ENCODE measurements at regions not wholly inside any gene's neighbourhood (a gene's known extent, or its start where the extent isn't known, plus 50 kb on each side); places are given as distances from the start of the nearest gene placed in this dataset.
"Not testable (repeated sequence)": the region's sequence is repeated elsewhere in the genome, so short reads cannot be mapped to it uniquely, and the experiment has no call there.

GRCh38 chr4:13821522-13821921 lies 194.0 kb upstream of the BOD1L1 start:
- H3K4me3 ChIP-seq = no peak overlapping the region
- H3K27ac ChIP-seq = no peak overlapping the region
- DNase-seq (ENCODE audit: low spot score) = no peak
- no peak for TF ChIP-seq CTCF (IDR thresholded peaks at IDR 0.05)

GRCh38 chr4:13825822-13826221 lies 198.3 kb upstream of the BOD1L1 start:
- H3K27ac ChIP-seq; DNase-seq (ENCODE audit: low spot score): not testable (repeated sequence)

DNA sequence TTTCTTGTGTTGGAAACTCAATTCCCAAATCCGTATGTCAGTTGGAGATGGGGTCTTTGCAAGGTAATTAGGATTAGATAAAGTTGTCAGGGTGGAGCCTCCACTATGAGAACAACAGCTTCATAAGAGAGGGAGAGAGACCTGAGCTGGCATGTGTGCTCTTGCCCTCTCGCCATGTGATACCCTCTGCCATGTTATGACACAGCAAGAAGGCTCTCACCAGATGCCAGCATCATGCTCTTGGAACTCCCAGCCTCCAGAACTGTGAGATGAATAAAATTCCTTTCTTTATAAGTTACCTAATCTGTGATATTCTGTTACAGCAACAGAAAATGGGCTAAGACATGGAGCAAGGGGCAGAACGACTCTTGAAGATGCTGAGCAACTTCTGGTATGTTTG lies 201.9 kb upstream of the BOD1L1 start:
- no peak for TF ChIP-seq CTCF (IDR thresholded peaks at IDR 0.05)
- DNase-seq (ENCODE audit: low spot score) = no peak
- no peak overlapping the region for H3K4me3 ChIP-seq
- no peak overlapping the region for H3K27ac ChIP-seq

More at GRCh38 chr4:13825822-13826221, 198.3 kb upstream of the BOD1L1 start:
- H3K4me3 ChIP-seq = not testable (repeated sequence)

DNA sequence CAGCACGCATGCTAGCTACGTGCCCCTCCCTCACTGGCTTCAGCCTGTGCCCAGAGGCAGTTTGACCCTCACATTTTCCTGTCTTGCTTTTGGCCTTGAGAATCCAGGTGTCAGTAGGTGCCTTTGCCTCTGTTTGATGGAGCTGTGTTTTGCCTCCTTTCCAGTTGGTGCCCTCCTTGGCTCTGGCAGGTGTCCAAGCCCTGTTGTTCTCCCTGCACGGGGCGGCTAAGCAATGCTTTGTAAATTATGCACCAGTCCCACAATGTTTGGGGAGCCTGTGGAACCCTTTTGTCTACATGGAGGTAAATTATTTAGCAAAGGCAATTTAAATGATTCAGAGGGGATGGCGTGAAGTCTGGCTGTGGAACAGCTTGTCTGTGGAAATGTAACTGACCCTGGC lies 202.9 kb upstream of the BOD1L1 start:
- DNase-seq (ENCODE audit: low spot score) = no peak
- Histone ChIP-seq H3K4me3 (no peak overlapping the region), H3K27ac (no peak overlapping the region)
- TF ChIP-seq CTCF (IDR thresholded peaks at IDR 0.05) = no peak

GRCh38 chr4:13833171-13833804 lies 205.8 kb upstream of the BOD1L1 start:
- TF ChIP-seq CTCF (IDR thresholded peaks at IDR 0.05) = no peak
- Histone ChIP-seq H3K4me3 (no peak overlapping the region), H3K27ac (no peak overlapping the region)
- no peak for DNase-seq (ENCODE audit: low spot score)

DNA sequence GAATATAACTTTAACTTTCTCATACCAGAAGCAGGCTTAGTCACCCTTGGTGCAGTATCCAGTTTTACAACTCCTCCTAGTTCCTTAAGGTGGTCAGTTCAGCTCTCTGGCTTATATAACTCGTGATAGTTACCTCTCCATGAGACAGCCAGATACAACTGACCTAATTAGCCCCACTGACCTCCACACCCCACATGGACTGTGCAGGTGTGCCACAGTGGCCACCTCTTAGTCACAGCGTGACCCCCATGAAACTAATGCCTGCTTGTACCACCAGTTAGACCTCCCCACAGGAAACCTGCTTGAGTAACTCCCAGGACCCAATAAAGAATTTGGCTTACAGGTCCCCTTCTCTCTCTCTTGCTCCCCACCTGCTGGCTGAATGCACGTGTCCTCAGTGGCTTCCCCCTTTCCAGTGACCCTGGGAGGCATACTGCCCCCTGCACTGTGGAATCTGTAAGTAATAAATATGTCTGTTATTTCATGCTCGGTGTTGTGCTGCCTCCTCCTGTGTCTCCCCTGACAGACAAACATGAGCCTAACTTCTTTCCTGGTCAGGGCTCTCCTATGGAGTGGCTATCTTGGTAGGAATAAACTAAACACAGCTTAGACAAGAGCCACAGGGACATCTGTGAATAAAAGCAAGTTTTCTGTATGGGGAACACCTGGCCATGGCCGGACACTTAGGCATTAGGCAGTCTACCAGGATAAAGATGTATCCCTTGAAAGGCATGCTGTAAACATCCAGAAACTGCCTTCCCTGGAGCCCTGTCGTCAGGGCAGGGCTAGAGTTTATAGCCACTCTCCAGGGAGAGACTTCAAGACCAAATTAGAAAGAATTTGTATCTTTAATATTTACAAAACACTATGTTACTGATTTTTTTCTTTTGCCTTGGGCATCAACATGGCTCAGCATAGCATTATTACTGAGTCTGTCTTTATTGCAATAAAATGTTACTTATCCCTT lies 209.7 kb upstream of the BOD1L1 start:
- no peak for TF ChIP-seq CTCF (IDR thresholded peaks at IDR 0.05)
- DNase-seq (ENCODE audit: low spot score) = no peak
- Histone ChIP-seq H3K27ac (no peak overlapping the region), H3K4me3 (no peak overlapping the region)

- no peak for TF ChIP-seq CTCF (IDR thresholded peaks at IDR 0.05)
- Histone ChIP-seq H3K4me3 (no peak overlapping the region), H3K27ac (no peak overlapping the region)
- DNase-seq (ENCODE audit: low spot score) = no peak
Measured at GRCh38 chr4:13840502-13841190, 213.1 kb upstream of the BOD1L1 start.

Measured in coronary artery (tissue), 2 donors.